HepG2 (cell line): ENCODE measurements at regions not wholly inside any gene's neighbourhood (a gene's known extent, or its start where the extent isn't known, plus 50 kb on each side); places are given as distances from the start of the nearest gene placed in this dataset.

Experiments used
- ATAC-seq: fragments of 200-7000 bp; cut with Tn5 transposase; 3 replicates; pipeline ENCODE4 v1.9.1; 2020; ENCODE audit warnings: mild to moderate bottlenecking, moderate library complexity
- BruUV-seq: library from RNA; stranded (reverse); fragments of 400-500 nt; replicated peaks from 2 replicates; lab custom pipeline; 2021; lab: Mats Ljungman, UMichigan
- CTCF ChIA-PET: fragments of 300-600 bp; formaldehyde crosslinking; extraction: SDS; loops from one replicate; lab custom pipeline; 2021; ENCODE audit warnings: low total read pairs, inconsistent platforms, low intra/inter-chr PET ratio; lab: Yijun Ruan, JAX
- POLR2A ChIA-PET: fragments of 350-600 bp; sonication (Branson Sonifier 250); formaldehyde crosslinking; loops from one replicate; lab custom pipeline; 2020; ENCODE audit warnings: antibody characterized with exemption, inconsistent platforms; lab: Yijun Ruan, JAX
- DNase-seq: peaks from one replicate; pipeline ENCODE4 v3.0.0-alpha.2; 2015; ENCODE audit warnings: low spot score
- FAIRE-seq: peaks from 3 replicates; lab custom pipeline; 2011; peaks lifted over from hg19 to GRCh38; lab: Jason Lieb, UNC
- H2AFZ ChIP-seq: one replicate; pipeline ENCODE4 v1.6.1; 2011; ENCODE audit warnings: low read length, inconsistent platforms
- H3K27ac ChIP-seq: fragments of 300-600 bp; 3 replicates; pipeline ENCODE4 v1.8.0; 2011; ENCODE audit warnings: mixed run types, mild to moderate bottlenecking, mixed read lengths, low read length, inconsistent platforms; ENCODE audit not compliant: insufficient read depth; ENCODE audit errors: extremely low read length
- H3K27me3 ChIP-seq, 2 experiments: fragments of 200-600 bp in 1 of 2; 2 replicates in 1 of 2; 3 replicates in 1 of 2; pipeline versions ENCODE4 v1.6.0 to v1.8.0; 2011; ENCODE audit warnings: low read length in 2 of 2, mild to moderate bottlenecking in 2 of 2, moderate library complexity in 2 of 2, inconsistent platforms in 1 of 2; ENCODE audit not compliant: insufficient read depth in 2 of 2, control insufficient read depth in 1 of 2
- H3K36me3 ChIP-seq, 2 experiments: fragments of 200-600 bp in 1 of 2; replicated peaks in 1 of 2; 2 replicates in 1 of 2; 3 replicates in 1 of 2; pipeline versions ENCODE4 v1.5.1 to v1.8.0; 2011; ENCODE audit warnings: low read length in 2 of 2, inconsistent platforms in 1 of 2; ENCODE audit not compliant: insufficient read depth in 2 of 2, control insufficient read depth in 1 of 2
- H3K4me1 ChIP-seq: 2 replicates; pipeline ENCODE4 v1.5.1; 2012; ENCODE audit warnings: low read length, inconsistent platforms; ENCODE audit not compliant: insufficient read depth
- H3K4me2 ChIP-seq: 2 replicates; pipeline ENCODE4 v1.6.0; 2011; ENCODE audit warnings: low read depth, low read length, inconsistent platforms
- H3K4me3 ChIP-seq, 3 experiments: fragments of 200-600 bp in 1 of 3; sonication (generic), shearing (Covaris generic) in 1 of 3; replicated peaks in 1 of 3; 2 replicates each; pipeline ENCODE4 v1.5.1; 2011 to 2016; ENCODE audit warnings: low read length in 3 of 3, inconsistent platforms in 2 of 3, low read depth in 2 of 3, mild to moderate bottlenecking in 2 of 3, control low read depth in 1 of 3, mixed read lengths in 1 of 3; ENCODE audit not compliant: insufficient read depth in 1 of 3
- H3K79me2 ChIP-seq: one replicate; pipeline ENCODE4 v1.6.1; 2011; ENCODE audit warnings: low read length, inconsistent platforms; ENCODE audit not compliant: insufficient read depth
- H3K9ac ChIP-seq: 2 replicates; pipeline ENCODE4 v1.6.0; 2011; ENCODE audit warnings: mild to moderate bottlenecking, low read depth, low read length, inconsistent platforms; ENCODE audit not compliant: insufficient read depth
- H3K9me3 ChIP-seq: 2 replicates; pipeline ENCODE4 v1.5.1; 2012; ENCODE audit warnings: mild to moderate bottlenecking, low read length
- H4K20me1 ChIP-seq: 2 replicates; pipeline ENCODE4 v1.6.0; 2011; ENCODE audit warnings: inconsistent platforms, mild to moderate bottlenecking, low read length, moderate library complexity; ENCODE audit not compliant: insufficient read depth
- HNF1B ChIP-seq: sonication (generic); formaldehyde crosslinking; IDR thresholded peaks from 2 replicates; pipeline ENCODE4 v1.5.1; 2020; ENCODE audit warnings: mild to moderate bottlenecking, moderate library complexity, missing genetic modification reagents
- PLRG1 ChIP-seq: fragments of 450-650 bp; conservative IDR thresholded peaks from 2 replicates; pipeline ENCODE4 v1.6.1; 2016
- PTBP1 ChIP-seq: fragments of 200-400 bp; formaldehyde crosslinking; IDR thresholded peaks from 2 replicates; pipeline ENCODE4 v1.6.1; 2018; ENCODE audit warnings: low read length, low read depth; ENCODE audit not compliant: poor library complexity, severe bottlenecking
- RBM39 ChIP-seq: fragments of 200-400 bp; formaldehyde crosslinking; IDR thresholded peaks from one replicate; pipeline ENCODE4 v1.6.1; 2018; ENCODE audit warnings: antibody characterized with exemption, mild to moderate bottlenecking, low read depth, low read length; ENCODE audit not compliant: poor library complexity, severe bottlenecking
- RELA ChIP-seq: sonication (generic); formaldehyde crosslinking; IDR thresholded peaks from 2 replicates; pipeline ENCODE4 v1.4.0; 2020; ENCODE audit warnings: missing genetic modification reagents
- STAT5B ChIP-seq: sonication (generic); formaldehyde crosslinking; IDR thresholded peaks from 2 replicates; pipeline ENCODE4 v1.4.0; 2020; ENCODE audit warnings: missing genetic modification reagents
- TEAD3 ChIP-seq: optimal IDR thresholded peaks from 2 replicates; pipeline ENCODE3; 2016; ENCODE audit warnings: borderline replicate concordance
- ZBED4 ChIP-seq: sonication (generic); formaldehyde crosslinking; IDR thresholded peaks from 2 replicates; pipeline ENCODE4 v1.4.0; 2020; ENCODE audit warnings: missing genetic modification reagents, borderline replicate concordance
- ZBTB7B ChIP-seq: sonication (generic); formaldehyde crosslinking; IDR thresholded peaks from 2 replicates; pipeline ENCODE4 v1.4.0; 2020; ENCODE audit warnings: missing genetic modification reagents
- ZMYM4 ChIP-seq: sonication (generic); formaldehyde crosslinking; IDR thresholded peaks from 2 replicates; pipeline ENCODE4 v1.8.1; 2023; ENCODE audit warnings: mild to moderate bottlenecking, missing genetic modification reagents
- ZNF282 ChIP-seq: fragments of 450-650 bp; IDR thresholded peaks from 2 replicates; pipeline ENCODE4 v1.6.1; 2018; ENCODE audit not compliant: partially characterized antibody
- ZNF510 ChIP-seq: sonication (generic); formaldehyde crosslinking; IDR thresholded peaks from 2 replicates; pipeline ENCODE4 v1.4.0; 2020; ENCODE audit warnings: low read depth, mild to moderate bottlenecking, missing genetic modification reagents
- WGBS: methylation state at CpG from one replicate; pipeline ENCODE4 v1.1.6; 2017; ENCODE audit warnings: low lambda C conversion rate; 5-methylcytosine and 5-hydroxymethylcytosine counted together
- in situ Hi-C: cut with HindIII; loops from 2 replicates; pipeline ENCODE4 v1.10.0; 2017; ENCODE audit warnings: low pct_unique_long_range_greater_than_20kb; ENCODE audit not compliant: extremely low pct_ligation_motif_present
- intact Hi-C: fragments of 100-400 bp; cut with micrococcal nuclease; formaldehyde crosslinking; loops from one replicate; pipeline ENCODE4 v1.10.0; 2022; ENCODE audit not compliant: unreplicated experiment
- TF ChIP-seq, protein P1 (sequence below): sonication (generic); formaldehyde crosslinking; IDR thresholded peaks from 2 replicates; pipeline ENCODE4 v1.5.1; 2020; ENCODE audit warnings: missing genetic modification reagents, mild to moderate bottlenecking, borderline replicate concordance
- TF ChIP-seq, protein P2 (sequence below): IDR thresholded peaks from 2 replicates; pipeline ENCODE4 v1.6.1; 2016

- TF ChIP-seq ZBED4 (CRISPR knock-in tag) (no peak), STAT5B (no peak), ZNF510 (CRISPR knock-in tag) (no peak), PLRG1 (no peak), ZBTB7B (no peak)
These were observed 856.8 kb upstream of the CELF2 start (continued) for GRCh38 chr10:10160821-10161312.

- POLR2A ChIA-PET = no interaction called here
- in situ Hi-C loops (no loop called here), intact Hi-C loops (no loop called here)
- Histone ChIP-seq H3K9ac (no peak overlapping the region), H3K27ac (no peak overlapping the region), H3K9me3 (peaks cover 99% of the 10 kb centered on the region), H2AFZ (no peak overlapping the region), H3K27me3 (no peaks in the 10 kb centered on the region), H3K36me3 (no peaks in the 10 kb centered on the region), H3K79me2 (no peaks in the 10 kb centered on the region), H3K4me1 (no peaks in the 10 kb centered on the region), H3K4me3 (no peak overlapping the region), H3K4me2 (no peak overlapping the region), H4K20me1 (no peaks in the 10 kb centered on the region)
- CTCF ChIA-PET = no interaction called here
- ATAC-seq (no peak), DNase-seq (no peak), FAIRE-seq (no peak)
- BruUV-seq = no TSS peak
- 22% methylated on average over 3 of the region's 3 CpGs for WGBS
- TF ChIP-seq, protein P1, sequence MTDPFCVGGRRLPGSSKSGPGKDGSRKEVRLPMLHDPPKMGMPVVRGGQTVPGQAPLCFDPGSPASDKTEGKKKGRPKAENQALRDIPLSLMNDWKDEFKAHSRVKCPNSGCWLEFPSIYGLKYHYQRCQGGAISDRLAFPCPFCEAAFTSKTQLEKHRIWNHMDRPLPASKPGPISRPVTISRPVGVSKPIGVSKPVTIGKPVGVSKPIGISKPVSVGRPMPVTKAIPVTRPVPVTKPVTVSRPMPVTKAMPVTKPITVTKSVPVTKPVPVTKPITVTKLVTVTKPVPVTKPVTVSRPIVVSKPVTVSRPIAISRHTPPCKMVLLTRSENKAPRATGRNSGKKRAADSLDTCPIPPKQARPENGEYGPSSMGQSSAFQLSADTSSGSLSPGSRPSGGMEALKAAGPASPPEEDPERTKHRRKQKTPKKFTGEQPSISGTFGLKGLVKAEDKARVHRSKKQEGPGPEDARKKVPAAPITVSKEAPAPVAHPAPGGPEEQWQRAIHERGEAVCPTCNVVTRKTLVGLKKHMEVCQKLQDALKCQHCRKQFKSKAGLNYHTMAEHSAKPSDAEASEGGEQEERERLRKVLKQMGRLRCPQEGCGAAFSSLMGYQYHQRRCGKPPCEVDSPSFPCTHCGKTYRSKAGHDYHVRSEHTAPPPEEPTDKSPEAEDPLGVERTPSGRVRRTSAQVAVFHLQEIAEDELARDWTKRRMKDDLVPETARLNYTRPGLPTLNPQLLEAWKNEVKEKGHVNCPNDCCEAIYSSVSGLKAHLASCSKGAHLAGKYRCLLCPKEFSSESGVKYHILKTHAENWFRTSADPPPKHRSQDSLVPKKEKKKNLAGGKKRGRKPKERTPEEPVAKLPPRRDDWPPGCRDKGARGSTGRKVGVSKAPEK (CRISPR knock-in tag) = no peak
- TF ChIP-seq HNF1B (CRISPR knock-in tag) = no peak
- TF ChIP-seq PLRG1 = no peak
- no peak for TF ChIP-seq RBM39
- no peak for TF ChIP-seq ZNF282
- TF ChIP-seq, protein P2, sequence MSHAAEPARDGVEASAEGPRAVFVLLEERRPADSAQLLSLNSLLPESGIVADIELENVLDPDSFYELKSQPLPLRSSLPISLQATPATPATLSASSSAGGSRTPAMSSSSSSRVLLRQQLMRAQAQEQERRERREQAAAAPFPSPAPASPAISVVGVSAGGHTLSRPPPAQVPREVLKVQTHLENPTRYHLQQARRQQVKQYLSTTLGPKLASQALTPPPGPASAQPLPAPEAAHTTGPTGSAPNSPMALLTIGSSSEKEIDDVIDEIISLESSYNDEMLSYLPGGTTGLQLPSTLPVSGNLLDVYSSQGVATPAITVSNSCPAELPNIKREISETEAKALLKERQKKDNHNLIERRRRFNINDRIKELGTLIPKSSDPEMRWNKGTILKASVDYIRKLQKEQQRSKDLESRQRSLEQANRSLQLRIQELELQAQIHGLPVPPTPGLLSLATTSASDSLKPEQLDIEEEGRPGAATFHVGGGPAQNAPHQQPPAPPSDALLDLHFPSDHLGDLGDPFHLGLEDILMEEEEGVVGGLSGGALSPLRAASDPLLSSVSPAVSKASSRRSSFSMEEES (CRISPR knock-in tag) = no peak
- no peak for TF ChIP-seq RELA (CRISPR knock-in tag)
- no peak for TF ChIP-seq ZMYM4
- TF ChIP-seq TEAD3 (CRISPR knock-in tag) = no peak
- TF ChIP-seq PTBP1 = no peak
These were observed 852.8 kb upstream of the CELF2 start for GRCh38 chr10:10164848-10165247.
